ENCODE measurements at regions not wholly inside any gene's neighbourhood (a gene's known extent, or its start where the extent isn't known, plus 50 kb on each side); places are given as distances from the start of the nearest gene placed in this dataset.

GRCh38 chrX:115448146-115448545, 112.8 kb upstream of the PLS3 start:
- Histone ChIP-seq H3K27ac (ENCODE audit: low read depth in 1 of 2, low read length in 2 of 2) (no peak overlapping the region), H3K27me3 (ENCODE audit: control insufficient read depth in 1 of 2, insufficient read depth in 2 of 2, low read length in 1 of 2) (no peaks in the 10 kb centered on the region), H3K4me3 (ENCODE audit: low read length in 2 of 2) (no peak overlapping the region), H3K9me3 (ENCODE audit: control insufficient read depth, low read length) (no peaks in the 10 kb centered on the region), H3K36me3 (ENCODE audit: control insufficient read depth in 1 of 2, insufficient read depth in 2 of 2, low read length in 1 of 2) (no peaks in the 10 kb centered on the region), H3K4me1 (ENCODE audit: control insufficient read depth in 1 of 2, insufficient read depth in 2 of 2, low read length in 2 of 2) (no peaks in the 10 kb centered on the region)
- no peak for DNase-seq
- intact Hi-C loops (cut with DNase I) = no loop called here
- no peak for ATAC-seq (ENCODE audit: low FRiP score)
- WGBS, 2 donors = 72 to 88% methylated on average over 2 of the region's 2 CpGs

GRCh38 chrX:115449742-115450141, 111.2 kb upstream of the PLS3 start:
- DNase-seq = peak; percentile 74 to 75
- Histone ChIP-seq H3K27me3 (ENCODE audit: control insufficient read depth in 1 of 2, insufficient read depth in 2 of 2, low read length in 1 of 2) (no peaks in the 10 kb centered on the region), H3K27ac (ENCODE audit: low read depth in 1 of 2, low read length in 2 of 2) (no peak overlapping the region), H3K9me3 (ENCODE audit: control insufficient read depth, low read length) (no peaks in the 10 kb centered on the region), H3K4me3 (ENCODE audit: low read length in 2 of 2) (no peak overlapping the region), H3K4me1 (ENCODE audit: control insufficient read depth in 1 of 2, insufficient read depth in 2 of 2, low read length in 2 of 2) (no peaks in the 10 kb centered on the region), H3K36me3 (ENCODE audit: control insufficient read depth in 1 of 2, insufficient read depth in 2 of 2, low read length in 1 of 2) (no peaks in the 10 kb centered on the region)
- whole genome bisulfite sequencing, 2 donors = 31 to 38% methylated on average over 4 of the region's 4 CpGs
- intact Hi-C loops (cut with DNase I) = no loop called here
- no peak for ATAC-seq (ENCODE audit: low FRiP score)

GRCh38 chrX:115452251-115452650, 108.7 kb upstream of the PLS3 start:
- Histone ChIP-seq H3K27ac (ENCODE audit: low read depth in 1 of 2, low read length in 2 of 2) (no peak overlapping the region), H3K4me3 (ENCODE audit: low read length in 2 of 2) (no peak overlapping the region), H3K4me1 (ENCODE audit: control insufficient read depth in 1 of 2, insufficient read depth in 2 of 2, low read length in 2 of 2) (no peaks in the 10 kb centered on the region), H3K36me3 (ENCODE audit: control insufficient read depth in 1 of 2, insufficient read depth in 2 of 2, low read length in 1 of 2) (no peaks in the 10 kb centered on the region), H3K9me3 (ENCODE audit: control insufficient read depth, low read length) (no peaks in the 10 kb centered on the region), H3K27me3 (ENCODE audit: control insufficient read depth in 1 of 2, insufficient read depth in 2 of 2, low read length in 1 of 2) (no peaks in the 10 kb centered on the region)
- 45 to 92% methylated on average over 1 of the region's 1 CpG for WGBS, 2 donors
- no peak for DNase-seq
- intact Hi-C loops (cut with DNase I) = no loop called here
- no peak for ATAC-seq (ENCODE audit: low FRiP score)

GRCh38 chrX:115459883-115460880, 100.8 kb upstream of the PLS3 start:
- intact Hi-C loops (cut with DNase I) = loop anchor here in 1 of 2 donors (2.0 kb wide), 1 partner anchor 101 kb away; the partner anchor contains the start of gene PLS3
- ATAC-seq (ENCODE audit: low FRiP score) = peak; percentile 52

GRCh38 chrX:115462406-115462805, 98.6 kb upstream of the PLS3 start:
- ATAC-seq (ENCODE audit: low FRiP score) (no peak), DNase-seq (no peak)
- 12 to 38% methylated on average over 1 of the region's 1 CpG for WGBS, 2 donors
- H3K27me3 ChIP-seq (ENCODE audit: control insufficient read depth in 1 of 2, insufficient read depth in 2 of 2, low read length in 1 of 2) = no peaks in the 10 kb centered on the region
- no peaks in the 10 kb centered on the region for H3K9me3 ChIP-seq (ENCODE audit: control insufficient read depth, low read length)
- no peak overlapping the region for H3K27ac ChIP-seq (ENCODE audit: low read depth in 1 of 2, low read length in 2 of 2)
- no peak overlapping the region for H3K4me3 ChIP-seq (ENCODE audit: low read length in 2 of 2)
- no peaks in the 10 kb centered on the region for H3K4me1 ChIP-seq (ENCODE audit: control insufficient read depth in 1 of 2, insufficient read depth in 2 of 2, low read length in 2 of 2)
- H3K36me3 ChIP-seq (ENCODE audit: control insufficient read depth in 1 of 2, insufficient read depth in 2 of 2, low read length in 1 of 2) = no peaks in the 10 kb centered on the region
- intact Hi-C loops (cut with DNase I) = no loop called here

More at GRCh38 chrX:115459883-115460880, 100.8 kb upstream of the PLS3 start:
- Histone ChIP-seq H3K4me1 (ENCODE audit: control insufficient read depth in 1 of 2, insufficient read depth in 2 of 2, low read length in 2 of 2) (no peaks in the 10 kb centered on the region), H3K9me3 (ENCODE audit: control insufficient read depth, low read length) (no peaks in the 10 kb centered on the region), H3K27ac (ENCODE audit: low read depth in 1 of 2, low read length in 2 of 2) (peak overlapping the region; percentile 40 to 43), H3K36me3 (ENCODE audit: control insufficient read depth in 1 of 2, insufficient read depth in 2 of 2, low read length in 1 of 2) (no peaks in the 10 kb centered on the region), H3K4me3 (ENCODE audit: low read length in 2 of 2) (no peak overlapping the region), H3K27me3 (ENCODE audit: control insufficient read depth in 1 of 2, insufficient read depth in 2 of 2, low read length in 1 of 2) (no peaks in the 10 kb centered on the region)
- DNase-seq = no peak
- WGBS, 2 donors = 8 to 22% methylated on average over 3 of the region's 3 CpGs

- intact Hi-C loops (cut with DNase I) = no loop called here
- H3K9me3 ChIP-seq (ENCODE audit: control insufficient read depth, low read length) = no peaks in the 10 kb centered on the region
- H3K4me1 ChIP-seq (ENCODE audit: control insufficient read depth in 1 of 2, insufficient read depth in 2 of 2, low read length in 2 of 2) = no peaks in the 10 kb centered on the region
- H3K4me3 ChIP-seq (ENCODE audit: low read length in 2 of 2) = no peak overlapping the region
- DNase-seq (no peak), ATAC-seq (ENCODE audit: low FRiP score) (no peak)
- H3K27me3 ChIP-seq (ENCODE audit: control insufficient read depth in 1 of 2, insufficient read depth in 2 of 2, low read length in 1 of 2) = no peaks in the 10 kb centered on the region
- H3K36me3 ChIP-seq (ENCODE audit: control insufficient read depth in 1 of 2, insufficient read depth in 2 of 2, low read length in 1 of 2) = no peaks in the 10 kb centered on the region
- no peak overlapping the region for H3K27ac ChIP-seq (ENCODE audit: low read depth in 1 of 2, low read length in 2 of 2)
These were observed 93.0 kb upstream of the PLS3 start for GRCh38 chrX:115467961-115468360.

GRCh38 chrX:115472131-115472530, 88.8 kb upstream of the PLS3 start:
- intact Hi-C loops (cut with DNase I) = no loop called here

GRCh38 chrX:115486510-115486909, 74.5 kb upstream of the PLS3 start:
- Histone ChIP-seq H3K27ac (ENCODE audit: low read depth in 1 of 2, low read length in 2 of 2) (no peak overlapping the region), H3K27me3 (ENCODE audit: control insufficient read depth in 1 of 2, insufficient read depth in 2 of 2, low read length in 1 of 2) (no peaks in the 10 kb centered on the region), H3K4me1 (ENCODE audit: control insufficient read depth in 1 of 2, insufficient read depth in 2 of 2, low read length in 2 of 2) (no peaks in the 10 kb centered on the region), H3K36me3 (ENCODE audit: control insufficient read depth in 1 of 2, insufficient read depth in 2 of 2, low read length in 1 of 2) (no peaks in the 10 kb centered on the region), H3K9me3 (ENCODE audit: control insufficient read depth, low read length) (no peaks in the 10 kb centered on the region), H3K4me3 (ENCODE audit: low read length in 2 of 2) (no peak overlapping the region)
- DNase-seq (no peak), ATAC-seq (ENCODE audit: low FRiP score) (no peak)
- 86 to 94% methylated on average over 3 of the region's 3 CpGs for WGBS, 2 donors
- intact Hi-C loops (cut with DNase I) = no loop called here

More at GRCh38 chrX:115472131-115472530, 88.8 kb upstream of the PLS3 start:
- WGBS, 2 donors = 85 to 97% methylated on average over 3 of the region's 3 CpGs
- no peaks in the 10 kb centered on the region for H3K9me3 ChIP-seq (ENCODE audit: control insufficient read depth, low read length)
- no peaks in the 10 kb centered on the region for H3K4me1 ChIP-seq (ENCODE audit: control insufficient read depth in 1 of 2, insufficient read depth in 2 of 2, low read length in 2 of 2)
- H3K36me3 ChIP-seq (ENCODE audit: control insufficient read depth in 1 of 2, insufficient read depth in 2 of 2, low read length in 1 of 2) = no peaks in the 10 kb centered on the region
- no peak overlapping the region for H3K4me3 ChIP-seq (ENCODE audit: low read length in 2 of 2)
- H3K27me3 ChIP-seq (ENCODE audit: control insufficient read depth in 1 of 2, insufficient read depth in 2 of 2, low read length in 1 of 2) = no peaks in the 10 kb centered on the region
- ATAC-seq (ENCODE audit: low FRiP score) = no peak
- DNase-seq = no peak
- H3K27ac ChIP-seq (ENCODE audit: low read depth in 1 of 2, low read length in 2 of 2) = no peak overlapping the region

GRCh38 chrX:115487608-115488007, 73.4 kb upstream of the PLS3 start:
- H3K27me3 ChIP-seq (ENCODE audit: control insufficient read depth in 1 of 2, insufficient read depth in 2 of 2, low read length in 1 of 2) = no peaks in the 10 kb centered on the region
- no peak for DNase-seq
- H3K4me1 ChIP-seq (ENCODE audit: control insufficient read depth in 1 of 2, insufficient read depth in 2 of 2, low read length in 2 of 2) = no peaks in the 10 kb centered on the region
- H3K9me3 ChIP-seq (ENCODE audit: control insufficient read depth, low read length) = no peaks in the 10 kb centered on the region
- H3K36me3 ChIP-seq (ENCODE audit: control insufficient read depth in 1 of 2, insufficient read depth in 2 of 2, low read length in 1 of 2) = no peaks in the 10 kb centered on the region
- ATAC-seq (ENCODE audit: low FRiP score) = no peak
- H3K4me3 ChIP-seq (ENCODE audit: low read length in 2 of 2) = no peak overlapping the region
- H3K27ac ChIP-seq (ENCODE audit: low read depth in 1 of 2, low read length in 2 of 2) = no peak overlapping the region
- intact Hi-C loops (cut with DNase I) = no loop called here
